ENCODE measurements at regions not wholly inside any gene's neighbourhood (a gene's known extent, or its start where the extent isn't known, plus 50 kb on each side); places are given as distances from the start of the nearest gene placed in this dataset.

- H4K5ac ChIP-seq (ENCODE audit: insufficient read length, low read depth, low read length): no peak overlapping the region
- H3T11ph ChIP-seq (ENCODE audit: low read length): no peak overlapping the region
- H2BK5ac ChIP-seq (ENCODE audit: insufficient read length, low read length): no peak overlapping the region
- H4K20me1 ChIP-seq (ENCODE audit: control insufficient read depth, insufficient read depth, insufficient read length): no peaks in the 10 kb centered on the region
- H2BK15ac ChIP-seq (ENCODE audit: low read depth, low read length): no peak overlapping the region
- no peak overlapping the region for H2BK20ac ChIP-seq (ENCODE audit: low read depth, low read length, poor library complexity, severe bottlenecking)
- no peak overlapping the region for H4K8ac ChIP-seq (replicated peaks; ENCODE audit: insufficient read length, low read depth, low read length)
- no peaks in the 10 kb centered on the region for H3K23me2 ChIP-seq (ENCODE audit: insufficient read length, low read depth, low read length, poor library complexity, severe bottlenecking)
- H4K91ac ChIP-seq (ENCODE audit: insufficient read length, low read depth, low read length): no peak overlapping the region
- H3K79me1 ChIP-seq (ENCODE audit: insufficient read depth, low read depth, low read length, poor library complexity, severe bottlenecking): no peaks in the 10 kb centered on the region
- no peak overlapping the region for H3K23ac ChIP-seq (ENCODE audit: insufficient read length, low read depth, low read length)
- peaks cover 2% of the 10 kb centered on the region; the same call in 1 of the 2 replicates for H3K4me1 ChIP-seq (ENCODE audit: insufficient read depth, low read length)
- H3K4ac ChIP-seq (ENCODE audit: low read depth, low read length): no peak overlapping the region
- no peak overlapping the region for H2BK120ac ChIP-seq (ENCODE audit: low read depth, low read length, poor library complexity, severe bottlenecking)
- TF ChIP-seq CTCF (conservative IDR thresholded peaks at IDR 0.05): no peak
- no peak overlapping the region for H2BK12ac ChIP-seq (ENCODE audit: insufficient read length, low read depth, low read length)
- H3K27ac ChIP-seq (ENCODE audit: insufficient read length, low read depth, low read length): no peak overlapping the region
- H3K36me3 Mint-ChIP-seq (ENCODE audit: insufficient read depth in 1 of 3, low read depth in 3 of 3): peaks cover 2 to 19% (median 7%) of the 10 kb centered on the region in 3 experiments; a peak in 6 of 7 replicates
- H3K4me1 Mint-ChIP-seq: peaks cover 25 to 41% of the 10 kb centered on the region in 2 experiments
- no peak overlapping the region for H2AK5ac ChIP-seq (ENCODE audit: insufficient read length, low read length)
- H3K27ac Mint-ChIP-seq: no peak overlapping the region
- H3K14ac ChIP-seq (ENCODE audit: insufficient read depth, low read length): no peak overlapping the region
- no peak overlapping the region for H3K56ac ChIP-seq (ENCODE audit: insufficient read length, low read depth, low read length)
- peaks cover 2% of the 10 kb centered on the region for H3K27me3 ChIP-seq (ENCODE audit: insufficient read depth, low read length)
- H3K4me2 ChIP-seq (ENCODE audit: insufficient read depth, insufficient read length, low read length): no peak overlapping the region
- H3K9ac ChIP-seq (ENCODE audit: extremely low read depth, insufficient read length, low read length): no peak overlapping the region
- no peak for DNase-seq
- peaks cover 43% of the 10 kb centered on the region for H3K27me3 Mint-ChIP-seq (ENCODE audit: low read depth)
- H3K9me3 ChIP-seq (ENCODE audit: control insufficient read depth, low read depth, low read length): no peaks in the 10 kb centered on the region
- H3K9me3 Mint-ChIP-seq: peaks cover 14 to 24% of the 10 kb centered on the region in 2 experiments
- H2AFZ ChIP-seq (ENCODE audit: low read length): no peak overlapping the region
- no peak overlapping the region for H3K18ac ChIP-seq (ENCODE audit: insufficient read length, low read depth, low read length)
- H3K4me3 Mint-ChIP-seq: no peak overlapping the region
- no peaks in the 10 kb centered on the region for H3K79me2 ChIP-seq (ENCODE audit: insufficient read depth, low read length)
Measured at GRCh38 chr17:79661292-79662041, 50.6 kb upstream of the RBFOX3 start.
